ENCODE measurements at regions not wholly inside any gene's neighbourhood (a gene's known extent, or its start where the extent isn't known, plus 50 kb on each side); places are given as distances from the start of the nearest gene placed in this dataset.

DNA sequence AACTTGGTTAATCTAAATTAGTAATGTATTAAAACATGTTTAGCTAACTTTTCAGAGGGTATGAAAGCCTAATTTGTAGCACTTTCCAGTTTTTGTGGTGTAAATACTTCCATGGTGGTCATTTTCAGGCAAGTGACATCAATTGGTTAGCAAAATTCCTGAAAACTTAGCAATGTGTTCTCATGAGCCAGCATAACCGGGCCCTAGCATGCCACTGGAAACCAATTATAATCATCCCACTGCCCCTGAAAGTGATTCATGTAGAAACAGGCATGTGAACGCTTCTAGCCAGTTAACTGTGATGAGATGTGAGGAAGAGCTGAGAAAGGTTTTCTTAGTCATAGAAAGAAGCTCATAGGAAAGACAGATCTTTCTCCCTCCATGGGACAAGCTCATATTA, 417.2 kb downstream of the TLR4 start:
- Histone ChIP-seq H3K9me3 (ENCODE audit: insufficient read depth, low read depth) (no peaks in the 10 kb centered on the region), H3K36me3 (ENCODE audit: low read depth) (no peaks in the 10 kb centered on the region), H3F3A (ENCODE audit: insufficient read depth, low read depth) (no peaks in the 10 kb centered on the region), H2AFZ (no peak overlapping the region), H3K4me2 (no peak overlapping the region), H3K27ac (no peak overlapping the region), H4K20me1 (ENCODE audit: insufficient read depth) (no peaks in the 10 kb centered on the region), H3K4me3 (no peak overlapping the region), H3K4me1 (replicated peaks; ENCODE audit: insufficient read depth) (no peaks in the 10 kb centered on the region), H3K79me2 (ENCODE audit: low read depth) (no peaks in the 10 kb centered on the region), H3K9me2 (ENCODE audit: insufficient read depth) (no peaks in the 10 kb centered on the region), H3K27me3 (ENCODE audit: insufficient read depth, low read depth) (no peaks in the 10 kb centered on the region)
- CTCF ChIA-PET, result no interaction called here
- BruUV-seq (replicated peaks), result no TSS peak
- intact Hi-C loops (cut with micrococcal nuclease; ENCODE audit: unreplicated experiment), result no loop called here
- no peak for DNase-seq
- POLR2A ChIA-PET (ENCODE audit: unreplicated experiment), result no interaction called here
- TF ChIP-seq EZH2 (IDR thresholded peaks at IDR 0.05; ENCODE audit: low read depth) (no peak), CTCF (conservative IDR thresholded peaks at IDR 0.05) (no peak)

DNA sequence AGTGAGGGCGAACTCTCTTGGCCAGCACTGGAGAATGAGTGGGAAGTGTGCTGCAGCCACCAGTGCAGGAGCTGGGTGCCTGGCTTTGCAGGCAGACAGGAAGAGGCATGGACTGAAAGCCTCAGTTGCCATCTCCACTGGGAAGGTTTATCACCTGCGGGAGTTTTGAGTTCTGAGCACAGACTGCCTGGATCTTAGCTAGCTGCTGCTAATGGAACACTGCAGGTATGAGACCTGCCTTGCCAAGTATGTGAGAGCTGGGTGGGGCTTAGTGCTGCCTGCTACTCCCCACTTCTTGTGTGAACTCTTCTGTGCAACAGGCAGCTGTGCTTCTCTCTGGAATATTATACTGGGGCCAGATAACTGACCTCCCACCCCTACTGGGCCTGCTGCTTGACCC, 424.1 kb downstream of the TLR4 start:
- no peak overlapping the region for H2AFZ ChIP-seq
- H3K9me3 ChIP-seq (ENCODE audit: insufficient read depth, low read depth), result no peaks in the 10 kb centered on the region
- H3K4me1 ChIP-seq (replicated peaks; ENCODE audit: insufficient read depth), result no peaks in the 10 kb centered on the region
- no peak for DNase-seq
- no peak overlapping the region for H3K4me3 ChIP-seq
- no peak overlapping the region for H3K27ac ChIP-seq
- H3F3A ChIP-seq (ENCODE audit: insufficient read depth, low read depth), result no peaks in the 10 kb centered on the region
- no peaks in the 10 kb centered on the region for H3K27me3 ChIP-seq (ENCODE audit: insufficient read depth, low read depth)
- ChIA-PET POLR2A (ENCODE audit: unreplicated experiment) (no interaction called here), CTCF (no interaction called here)
- intact Hi-C loops (cut with micrococcal nuclease; ENCODE audit: unreplicated experiment), result no loop called here
- no peak overlapping the region for H3K4me2 ChIP-seq
- no peaks in the 10 kb centered on the region for H3K9me2 ChIP-seq (ENCODE audit: insufficient read depth)
- no peaks in the 10 kb centered on the region for H3K79me2 ChIP-seq (ENCODE audit: low read depth)
- no TSS peak for BruUV-seq (replicated peaks)
- H3K36me3 ChIP-seq (ENCODE audit: low read depth), result no peaks in the 10 kb centered on the region
- no peaks in the 10 kb centered on the region for H4K20me1 ChIP-seq (ENCODE audit: insufficient read depth)
- TF ChIP-seq EZH2 (IDR thresholded peaks at IDR 0.05; ENCODE audit: low read depth) (no peak), CTCF (conservative IDR thresholded peaks at IDR 0.05) (no peak)

GRCh38 chr9:118129541-118129940, 425.3 kb downstream of the TLR4 start:
- no peaks in the 10 kb centered on the region for H3K4me1 ChIP-seq (replicated peaks; ENCODE audit: insufficient read depth)
- no peaks in the 10 kb centered on the region for H3K36me3 ChIP-seq (ENCODE audit: low read depth)
- H3K27me3 ChIP-seq (ENCODE audit: insufficient read depth, low read depth), result no peaks in the 10 kb centered on the region
- no TSS peak for BruUV-seq (replicated peaks)
- ChIA-PET POLR2A (ENCODE audit: unreplicated experiment) (no interaction called here), CTCF (no interaction called here)
- no peak overlapping the region for H3K4me3 ChIP-seq
- no peaks in the 10 kb centered on the region for H3F3A ChIP-seq (ENCODE audit: insufficient read depth, low read depth)
- intact Hi-C loops (cut with micrococcal nuclease; ENCODE audit: unreplicated experiment), result no loop called here
- no peak overlapping the region for H3K27ac ChIP-seq
- no peaks in the 10 kb centered on the region for H4K20me1 ChIP-seq (ENCODE audit: insufficient read depth)
- H3K4me2 ChIP-seq, result no peak overlapping the region
- no peak for DNase-seq
- no peak overlapping the region for H2AFZ ChIP-seq
- TF ChIP-seq EZH2 (IDR thresholded peaks at IDR 0.05; ENCODE audit: low read depth) (no peak), CTCF (conservative IDR thresholded peaks at IDR 0.05) (no peak)
- no peaks in the 10 kb centered on the region for H3K9me3 ChIP-seq (ENCODE audit: insufficient read depth, low read depth)
- no peaks in the 10 kb centered on the region for H3K9me2 ChIP-seq (ENCODE audit: insufficient read depth)
- H3K79me2 ChIP-seq (ENCODE audit: low read depth), result no peaks in the 10 kb centered on the region
